Skeletal muscle tissue (tissue), 3 donors: ENCODE measurements at regions not wholly inside any gene's neighbourhood (a gene's known extent, or its start where the extent isn't known, plus 50 kb on each side); places are given as distances from the start of the nearest gene placed in this dataset.

Experiments
- H3K27ac ChIP-seq: one replicate; pipeline ENCODE4 v1.7.0; 2013; ENCODE audit warnings: mild to moderate bottlenecking, low read depth, low read length, inconsistent platforms
- H3K27me3 ChIP-seq, 3 donors: one replicate each; pipeline ENCODE4 v1.7.0; 2013; ENCODE audit warnings: low read length in 3 of 3; ENCODE audit not compliant: control insufficient read depth in 3 of 3, insufficient read depth in 3 of 3
- H3K36me3 ChIP-seq, 3 donors: one replicate each; pipeline ENCODE4 v1.7.0; 2013; ENCODE audit warnings: low read length in 3 of 3; ENCODE audit not compliant: control insufficient read depth in 3 of 3, insufficient read depth in 3 of 3
- H3K4me1 ChIP-seq, 3 donors: one replicate each; pipeline ENCODE4 v1.7.0; 2013; ENCODE audit warnings: low read length in 3 of 3, mild to moderate bottlenecking in 3 of 3; ENCODE audit not compliant: control insufficient read depth in 3 of 3, insufficient read depth in 3 of 3
- H3K4me3 ChIP-seq, 3 donors: one replicate each; pipeline ENCODE4 v1.7.0; 2013; ENCODE audit warnings: low read length in 3 of 3
- H3K9ac ChIP-seq, 3 donors: one replicate each; pipeline ENCODE4 v1.7.0; 2013; ENCODE audit warnings: low read length in 3 of 3, mild to moderate bottlenecking in 3 of 3, moderate library complexity in 2 of 3, low read depth in 1 of 3
- H3K9me3 ChIP-seq, 3 donors: one replicate each; pipeline ENCODE4 v1.7.0; 2013; ENCODE audit warnings: low read length in 3 of 3; ENCODE audit not compliant: control insufficient read depth in 3 of 3
- donor health status: Osteomylitis.

GRCh38 chr5:89777758-89778157 is 631.8 kb downstream of the CETN3 start:
- H3K36me3 ChIP-seq = no peaks in the 10 kb centered on the region
- H3K27me3 ChIP-seq = no peaks in the 10 kb centered on the region
- no peak overlapping the region for H3K9ac ChIP-seq
- H3K4me3 ChIP-seq = no peak overlapping the region
- H3K9me3 ChIP-seq = peaks cover 0 to 11% (median 3%) of the 10 kb centered on the region in 3 donors
- no peaks in the 10 kb centered on the region for H3K4me1 ChIP-seq
- no peak overlapping the region for H3K27ac ChIP-seq

- no peak overlapping the region for H3K27ac ChIP-seq
- no peaks in the 10 kb centered on the region for H3K27me3 ChIP-seq
- no peak overlapping the region for H3K9ac ChIP-seq
- no peak overlapping the region for H3K4me3 ChIP-seq
- no peaks in the 10 kb centered on the region for H3K9me3 ChIP-seq
- H3K4me1 ChIP-seq = no peaks in the 10 kb centered on the region
- no peaks in the 10 kb centered on the region for H3K36me3 ChIP-seq
Measured at GRCh38 chr5:89769975-89770374, 639.6 kb downstream of the CETN3 start.

- no peak overlapping the region for H3K4me3 ChIP-seq
- no peaks in the 10 kb centered on the region for H3K9me3 ChIP-seq
- H3K36me3 ChIP-seq = no peaks in the 10 kb centered on the region
- no peaks in the 10 kb centered on the region for H3K27me3 ChIP-seq
- H3K4me1 ChIP-seq = peaks cover 0 to 4% (median 0%) of the 10 kb centered on the region in 3 donors
- H3K27ac ChIP-seq = peak overlapping the region; percentile 22
- H3K9ac ChIP-seq = no peak overlapping the region
Measured at GRCh38 chr5:89759802-89760201, 649.8 kb downstream of the CETN3 start.

GRCh38 chr5:89758146-89758545 is 651.4 kb downstream of the CETN3 start:
- H3K27ac ChIP-seq = no peak overlapping the region
- no peaks in the 10 kb centered on the region for H3K36me3 ChIP-seq
- peaks cover 0 to 8% (median 0%) of the 10 kb centered on the region in 3 donors for H3K4me1 ChIP-seq
- H3K9me3 ChIP-seq = no peaks in the 10 kb centered on the region
- H3K9ac ChIP-seq = no peak overlapping the region
- H3K4me3 ChIP-seq = no peak overlapping the region
- H3K27me3 ChIP-seq = no peaks in the 10 kb centered on the region

- peaks cover 0 to 8% (median 0%) of the 10 kb centered on the region in 3 donors for H3K4me1 ChIP-seq
- no peaks in the 10 kb centered on the region for H3K36me3 ChIP-seq
- H3K27ac ChIP-seq = peak overlapping the region; percentile 72
- no peaks in the 10 kb centered on the region for H3K9me3 ChIP-seq
- peak overlapping the region; percentile 54 to 57 (median 57) for H3K4me3 ChIP-seq
- peak overlapping the region in 2 of 3 donors; percentile 43 to 46 for H3K9ac ChIP-seq
- no peaks in the 10 kb centered on the region for H3K27me3 ChIP-seq
Measured at GRCh38 chr5:89756955-89757354, 652.6 kb downstream of the CETN3 start.

GRCh38 chr5:89755024-89755423 is 654.5 kb downstream of the CETN3 start:
- Histone ChIP-seq H3K9ac (no peak overlapping the region), H3K4me3 (no peak overlapping the region), H3K4me1 (peaks cover 0 to 8% (median 0%) of the 10 kb centered on the region in 3 donors), H3K27ac (no peak overlapping the region), H3K27me3 (no peaks in the 10 kb centered on the region), H3K9me3 (no peaks in the 10 kb centered on the region), H3K36me3 (no peaks in the 10 kb centered on the region)

GRCh38 chr5:89735082-89735481 is 674.5 kb downstream of the CETN3 start:
- Histone ChIP-seq H3K4me1 (peaks cover 0 to 6% (median 0%) of the 10 kb centered on the region in 3 donors), H3K9me3 (no peaks in the 10 kb centered on the region), H3K27ac (no peak overlapping the region), H3K4me3 (no peak overlapping the region), H3K36me3 (no peaks in the 10 kb centered on the region), H3K27me3 (no peaks in the 10 kb centered on the region), H3K9ac (no peak overlapping the region)

- Histone ChIP-seq H3K27me3 (no peaks in the 10 kb centered on the region), H3K9me3 (no peaks in the 10 kb centered on the region), H3K9ac (no peak overlapping the region), H3K4me3 (no peak overlapping the region), H3K36me3 (no peaks in the 10 kb centered on the region), H3K27ac (no peak overlapping the region), H3K4me1 (peaks cover 6 to 8% (median 6%) of the 10 kb centered on the region in 3 donors)
Measured at GRCh38 chr5:89733772-89734171, 675.8 kb downstream of the CETN3 start.

GRCh38 chr5:89729623-89730301 is 679.8 kb downstream of the CETN3 start:
- Histone ChIP-seq H3K27ac (peak overlapping the region; percentile 9), H3K4me1 (peaks cover 9 to 16% (median 10%) of the 10 kb centered on the region in 3 donors), H3K9me3 (no peaks in the 10 kb centered on the region), H3K9ac (no peak overlapping the region), H3K4me3 (no peak overlapping the region), H3K27me3 (no peaks in the 10 kb centered on the region), H3K36me3 (no peaks in the 10 kb centered on the region)

GRCh38 chr5:89728750-89729149 is 680.8 kb downstream of the CETN3 start:
- H3K27me3 ChIP-seq = no peaks in the 10 kb centered on the region
- no peaks in the 10 kb centered on the region for H3K9me3 ChIP-seq
- peak overlapping the region; percentile 45 for H3K27ac ChIP-seq
- no peaks in the 10 kb centered on the region for H3K36me3 ChIP-seq
- peaks cover 9 to 16% (median 9%) of the 10 kb centered on the region in 3 donors for H3K4me1 ChIP-seq
- peak overlapping the region in 1 of 3 donors; percentile 38 for H3K4me3 ChIP-seq
- peak overlapping the region in 1 of 3 donors; percentile 35 for H3K9ac ChIP-seq
